Transverse colon (tissue), 4 donors: ENCODE measurements at regions not wholly inside any gene's neighbourhood (a gene's known extent, or its start where the extent isn't known, plus 50 kb on each side); places are given as distances from the start of the nearest gene placed in this dataset.

Experiments used
- EP300 ChIP-seq: sonication (generic); formaldehyde crosslinking; IDR thresholded peaks from one replicate; pipeline ENCODE4 v1.6.1; 2017; ENCODE audit warnings: antibody characterized with exemption, low read depth
- POLR2A ChIP-seq: fragments of 450-650 bp; IDR thresholded peaks from one replicate; pipeline ENCODE4 v1.6.1; 2016; ENCODE audit warnings: antibody characterized with exemption, mild to moderate bottlenecking, moderate library complexity
- POLR2AphosphoS5 ChIP-seq, 3 donors: sonication (generic); formaldehyde crosslinking; IDR thresholded peaks; one replicate each; pipeline ENCODE4 v1.6.1; 2016; ENCODE audit warnings: antibody characterized with exemption in 3 of 3
- TF ChIP-seq, protein P1 (sequence below), 5 experiments: fragments of 200-600 bp in 3 of 5; fragments of 450-650 bp in 2 of 5; sonication (generic) in 3 of 5; IDR thresholded peaks; 1 replicate in 2 of 5; 2 replicates in 3 of 5; pipeline ENCODE4 v1.5.1; 2016 to 2017; ENCODE audit warnings: antibody characterized with exemption in 5 of 5, inconsistent platforms in 3 of 5, mild to moderate bottlenecking in 2 of 5, moderate library complexity in 1 of 5

DNA sequence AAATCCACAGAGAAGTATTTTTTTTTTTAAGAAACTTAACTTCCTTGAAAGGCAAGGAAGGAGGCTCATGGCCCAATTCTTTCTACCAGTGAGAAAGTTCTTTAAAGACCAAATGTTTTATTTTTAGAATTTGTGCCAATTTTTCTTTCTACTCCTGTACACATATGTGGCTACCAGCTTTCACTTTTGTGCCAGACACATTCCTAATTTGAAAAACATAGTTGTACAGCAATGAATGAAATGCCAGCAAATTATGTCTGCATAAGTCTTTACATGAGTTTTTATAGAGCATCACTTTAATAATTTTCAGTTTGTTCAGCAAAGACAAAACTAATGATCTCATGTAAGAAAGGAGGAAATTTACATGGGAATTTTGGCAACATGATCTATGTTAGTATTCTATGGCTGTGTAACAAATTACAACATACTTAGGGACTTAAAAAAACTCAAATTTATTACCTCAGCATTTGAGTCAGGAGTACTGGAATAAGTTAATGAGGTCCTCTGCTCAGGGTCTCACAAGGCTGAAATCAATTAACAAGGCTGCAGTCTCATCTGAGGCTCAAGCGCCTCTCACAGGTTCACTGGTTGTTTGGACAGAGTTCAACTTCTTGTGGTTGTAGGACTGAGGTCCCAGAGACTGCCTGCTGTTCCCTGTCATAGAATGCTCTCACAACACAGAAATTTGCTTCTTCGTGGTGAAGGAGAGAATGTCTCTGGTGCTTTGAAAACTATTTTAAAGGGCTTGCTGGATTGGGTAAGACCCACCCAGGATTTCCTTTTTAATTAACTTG lies 678.2 kb upstream of the FAM241A start:
- TF ChIP-seq, protein P1, sequence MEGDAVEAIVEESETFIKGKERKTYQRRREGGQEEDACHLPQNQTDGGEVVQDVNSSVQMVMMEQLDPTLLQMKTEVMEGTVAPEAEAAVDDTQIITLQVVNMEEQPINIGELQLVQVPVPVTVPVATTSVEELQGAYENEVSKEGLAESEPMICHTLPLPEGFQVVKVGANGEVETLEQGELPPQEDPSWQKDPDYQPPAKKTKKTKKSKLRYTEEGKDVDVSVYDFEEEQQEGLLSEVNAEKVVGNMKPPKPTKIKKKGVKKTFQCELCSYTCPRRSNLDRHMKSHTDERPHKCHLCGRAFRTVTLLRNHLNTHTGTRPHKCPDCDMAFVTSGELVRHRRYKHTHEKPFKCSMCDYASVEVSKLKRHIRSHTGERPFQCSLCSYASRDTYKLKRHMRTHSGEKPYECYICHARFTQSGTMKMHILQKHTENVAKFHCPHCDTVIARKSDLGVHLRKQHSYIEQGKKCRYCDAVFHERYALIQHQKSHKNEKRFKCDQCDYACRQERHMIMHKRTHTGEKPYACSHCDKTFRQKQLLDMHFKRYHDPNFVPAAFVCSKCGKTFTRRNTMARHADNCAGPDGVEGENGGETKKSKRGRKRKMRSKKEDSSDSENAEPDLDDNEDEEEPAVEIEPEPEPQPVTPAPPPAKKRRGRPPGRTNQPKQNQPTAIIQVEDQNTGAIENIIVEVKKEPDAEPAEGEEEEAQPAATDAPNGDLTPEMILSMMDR (IDR thresholded peaks at IDR 0.05): no peak
- TF ChIP-seq POLR2A (no peak), POLR2AphosphoS5 (IDR thresholded peaks at IDR 0.05) (no peak), EP300 (no peak)
